ENCODE measurements at regions not wholly inside any gene's neighbourhood (a gene's known extent, or its start where the extent isn't known, plus 50 kb on each side); places are given as distances from the start of the nearest gene placed in this dataset.

- DNase-seq = no peak
- intact Hi-C loops (cut with micrococcal nuclease) = no loop called here
- H3K27ac Mint-ChIP-seq = no peak overlapping the region
- peaks cover 3% of the 10 kb centered on the region for H3K9me3 Mint-ChIP-seq
- no peak overlapping the region for H3K4me3 Mint-ChIP-seq
- H3K27me3 Mint-ChIP-seq (ENCODE audit: low read depth) = no peaks in the 10 kb centered on the region
- no peaks in the 10 kb centered on the region for H3K36me3 Mint-ChIP-seq (ENCODE audit: low read depth)
- CTCF ChIA-PET = interaction anchor here (0.5 kb wide), 1 partner anchor 316 kb away, joined by 3 read pairs; no protein-coding TSS in a partner anchor
- no peaks in the 10 kb centered on the region for H3K4me1 Mint-ChIP-seq (ENCODE audit: low read depth)
These were observed 61.6 kb upstream of the TUSC7 start for GRCh38 chr3:116647996-116648395.
